A549 (cell line): ENCODE measurements at regions not wholly inside any gene's neighbourhood (a gene's known extent, or its start where the extent isn't known, plus 50 kb on each side); places are given as distances from the start of the nearest gene placed in this dataset.
"Not testable (repeated sequence)": the region's sequence is repeated elsewhere in the genome, so short reads cannot be mapped to it uniquely, and the experiment has no call there.

Experiments used
- ATAC-seq, 2 experiments: fragments of 200-7000 bp in 1 of 2; fragments of >200 bp in 1 of 2; cut with Nextera tagmentation in 1 of 2; cut with Tn5 transposase in 1 of 2; 3 replicates each; pipeline versions ENCODE4 v1.8.0 to v1.9.1; 2018 to 2020; ENCODE audit warnings: mild to moderate bottlenecking in 1 of 2, moderate library complexity in 1 of 2
- CTCF ChIA-PET: fragments of 300-600 bp; sonication (Branson Sonifier 250); formaldehyde crosslinking; extraction: SDS; loops from one replicate; lab custom pipeline; 2021; ENCODE audit warnings: antibody characterized with exemption, inconsistent platforms; lab: Yijun Ruan, JAX
- POLR2A ChIA-PET: fragments of 350-600 bp; formaldehyde crosslinking; extraction: SDS; loops from one replicate; lab custom pipeline; 2021; ENCODE audit warnings: antibody characterized with exemption, inconsistent platforms; lab: Yijun Ruan, JAX
- DNase-seq, 2 experiments: peaks; one replicate each; pipeline versions ENCODE4 v3.0.0 to v3.0.0-alpha.2; 2011 to 2016; ENCODE audit warnings: low read depth in 1 of 2, low spot score in 1 of 2
- FAIRE-seq: peaks from 2 replicates; lab custom pipeline; 2011; peaks lifted over from hg19 to GRCh38; lab: Jason Lieb, UNC
- H3K27ac ChIP-seq, 2 experiments: fragments of >200 bp; sonication (Bioruptor Twin); formaldehyde crosslinking; 3 replicates each; pipeline ENCODE4 v1.5.1; 2016 to 2017
- H3K4me1 ChIP-seq: fragments of >200 bp; sonication (Bioruptor Twin); formaldehyde crosslinking; 3 replicates; pipeline ENCODE4 v1.6.1; 2016
- H3K4me2 ChIP-seq: fragments of >200 bp; sonication (Bioruptor Twin); formaldehyde crosslinking; 3 replicates; pipeline ENCODE4 v1.6.1; 2016
- H3K4me3 ChIP-seq: fragments of >200 bp; sonication (Bioruptor Twin); formaldehyde crosslinking; 3 replicates; pipeline ENCODE4 v1.5.1; 2016
- H3K9me3 ChIP-seq: fragments of >200 bp; sonication (Bioruptor Twin); formaldehyde crosslinking; 3 replicates; pipeline ENCODE4 v1.6.1; 2016
- BCL3 ChIP-seq: fragments of >200 bp; sonication (Bioruptor Twin); formaldehyde crosslinking; IDR thresholded peaks from 3 replicates; pipeline ENCODE4 v1.6.1; 2016
- BHLHE40 ChIP-seq: IDR thresholded peaks from 2 replicates; pipeline ENCODE4 v1.6.1; 2012; ENCODE audit warnings: low read depth, low read length, inconsistent platforms
- CBX8 ChIP-seq: fragments of 200-600 bp; sonication (generic); IDR thresholded peaks from 2 replicates; pipeline ENCODE4 v1.6.1; 2016
- CHD4 ChIP-seq: fragments of 200-600 bp; sonication (generic); IDR thresholded peaks from 2 replicates; pipeline ENCODE4 v1.6.1; 2016; ENCODE audit warnings: antibody characterized with exemption, mild to moderate bottlenecking, borderline replicate concordance
- EHMT2 ChIP-seq: fragments of 200-600 bp; sonication (generic); IDR thresholded peaks from 2 replicates; pipeline ENCODE4 v1.6.1; 2016; ENCODE audit warnings: antibody characterized with exemption, low read depth, mild to moderate bottlenecking, moderate library complexity
- ELK1 ChIP-seq: fragments of 150-350 bp; IDR thresholded peaks from 2 replicates; pipeline ENCODE4 v1.6.1; 2014; ENCODE audit warnings: low read depth, mild to moderate bottlenecking, low read length
- FOSL2 ChIP-seq, 2 experiments: fragments of 450-650 bp in 1 of 2; fragments of >200 bp in 1 of 2; sonication (Bioruptor Twin) in 1 of 2; formaldehyde crosslinking; IDR thresholded peaks; 2 replicates each; pipeline versions ENCODE4 v1.5.0 to v1.6.1; 2016 to 2020; ENCODE audit warnings: mild to moderate bottlenecking in 1 of 2, moderate library complexity in 1 of 2
- FOXS1 ChIP-seq: fragments of 250-450 bp; sonication (Bioruptor Pico); IDR thresholded peaks from 2 replicates; pipeline ENCODE4 v1.5.0; 2020; ENCODE audit warnings: mild to moderate bottlenecking, moderate library complexity
- MAFK ChIP-seq: fragments of 450-650 bp; IDR thresholded peaks from 2 replicates; pipeline ENCODE4 v1.6.1; 2014; ENCODE audit not compliant: partially characterized antibody
- MAX ChIP-seq: IDR thresholded peaks from 2 replicates; pipeline ENCODE4 v1.6.1; 2012
- MAZ ChIP-seq: fragments of 150-350 bp; IDR thresholded peaks from 2 replicates; pipeline ENCODE4 v1.6.1; 2014; ENCODE audit warnings: antibody characterized with exemption, low read depth, low read length, borderline replicate concordance
- MYC ChIP-seq: IDR thresholded peaks from 2 replicates; pipeline ENCODE4 v1.6.1; 2012; ENCODE audit warnings: mild to moderate bottlenecking, inconsistent platforms, low read length, improper control_type of control experiment, borderline replicate concordance
- NR3C1 ChIP-seq: fragments of >200 bp; sonication (Bioruptor Twin); formaldehyde crosslinking; IDR thresholded peaks from 3 replicates; pipeline ENCODE4 v1.6.1; 2017
- POLR2AphosphoS2 ChIP-seq: conservative IDR thresholded peaks from 2 replicates; pipeline ENCODE4 v1.6.1; 2012; ENCODE audit warnings: low read length, improper control_type of control experiment, inconsistent platforms
- RNF2 ChIP-seq: fragments of 200-600 bp; sonication (generic); IDR thresholded peaks from 2 replicates; pipeline ENCODE4 v1.6.1; 2016; ENCODE audit warnings: low read depth, mild to moderate bottlenecking, antibody characterized with exemption, moderate library complexity, borderline replicate concordance
- TP53 ChIP-seq: fragments of 250-450 bp; sonication (Bioruptor Pico); IDR thresholded peaks from 2 replicates; pipeline ENCODE4 v1.5.0; 2021; ENCODE audit warnings: mild to moderate bottlenecking, moderate library complexity
- ZSCAN20 ChIP-seq: fragments of 250-450 bp; sonication (Bioruptor Pico); IDR thresholded peaks from 2 replicates; pipeline ENCODE4 v1.8.0; 2022; ENCODE audit warnings: mild to moderate bottlenecking, moderate library complexity
- WGBS: methylation state at CpG from one replicate; pipeline ENCODE4 v1.1.6; 2017; ENCODE audit errors: missing lambda C conversion rate; 5-methylcytosine and 5-hydroxymethylcytosine counted together
- TF ChIP-seq, protein P1 (sequence below): fragments of 250-450 bp; sonication (Bioruptor Pico); IDR thresholded peaks from 2 replicates; pipeline ENCODE4 v1.5.0; 2020; ENCODE audit warnings: low read depth, mild to moderate bottlenecking, moderate library complexity

DNA sequence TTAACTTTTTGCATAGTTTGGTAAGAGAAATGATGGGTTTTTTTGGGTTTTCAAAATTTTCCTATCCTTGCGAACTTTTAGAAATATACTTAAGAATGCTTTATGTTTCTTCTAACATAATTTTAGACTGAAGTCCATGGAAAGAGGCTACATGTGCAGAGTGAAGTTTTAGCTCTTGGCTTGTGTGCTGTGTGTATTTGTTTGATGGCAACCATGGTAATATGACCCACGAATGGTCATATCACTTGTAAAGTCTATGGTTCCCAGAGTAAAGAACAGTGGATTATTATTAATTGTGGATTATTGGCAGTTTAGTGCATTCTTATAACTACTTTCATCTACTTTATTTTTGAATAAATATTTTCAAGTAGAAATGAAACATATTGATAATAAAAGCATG lies 124.0 kb upstream of the GOLGA6L4 start:
- Histone ChIP-seq H3K4me2 (no peak overlapping the region), H3K4me1 (no peaks in the 10 kb centered on the region), H3K9me3 (no peaks in the 10 kb centered on the region), H3K4me3 (no peak overlapping the region), H3K27ac (no peak overlapping the region)
- peak; percentile 65 for FAIRE-seq
- ChIA-PET CTCF (no interaction called here), POLR2A (no interaction called here)
- no peak for ATAC-seq
- 61% methylated on average over 2 of the region's 2 CpGs for WGBS
- no peak for DNase-seq
- TF ChIP-seq POLR2AphosphoS2 = no peak
- no peak for TF ChIP-seq FOXS1 (CRISPR knock-in tag)
- no peak for TF ChIP-seq RNF2
- TF ChIP-seq ZSCAN20 (CRISPR knock-in tag) = no peak
- no peak for TF ChIP-seq NR3C1

DNA sequence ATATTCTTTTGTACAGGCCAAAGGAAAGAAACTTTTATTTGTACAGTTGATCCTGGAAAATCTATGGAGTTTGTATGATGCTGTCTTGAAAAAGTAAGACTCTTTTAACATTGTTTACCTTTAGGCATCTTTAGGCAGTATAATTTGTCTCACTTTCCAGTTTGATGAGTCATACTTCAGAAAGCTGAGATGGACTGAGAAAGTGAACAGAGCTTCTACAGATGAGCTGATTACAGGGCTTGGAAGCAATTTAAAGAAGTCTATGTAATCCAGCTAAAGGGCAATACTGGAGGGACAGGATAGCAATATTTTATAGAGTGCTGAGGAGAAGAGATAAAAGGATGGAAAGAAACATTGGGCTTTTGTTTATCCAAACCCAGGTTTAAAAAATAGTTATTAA lies 123.5 kb upstream of the GOLGA6L4 start:
- TF ChIP-seq NR3C1 = no peak
- no peak for TF ChIP-seq FOSL2 (IDR thresholded peaks at IDR 0.05)
- TF ChIP-seq FOSL2 (CRISPR knock-in tag; IDR thresholded peaks at IDR 0.05) = peak; percentile 69
- Histone ChIP-seq H3K4me2 (no peak overlapping the region), H3K4me1 (no peaks in the 10 kb centered on the region), H3K9me3 (no peaks in the 10 kb centered on the region), H3K4me3 (no peak overlapping the region), H3K27ac (no peak overlapping the region)
- ATAC-seq = no peak
- ChIA-PET CTCF (interaction anchor here (0.6 kb wide), 1 partner anchor 18 kb away, joined by 3 read pairs; no protein-coding TSS in a partner anchor), POLR2A (no interaction called here)
- no peak for DNase-seq
- peak; percentile 49 for FAIRE-seq

- TF ChIP-seq MAX (no peak), MYC (no peak), ELK1 (no peak), MAZ (no peak), POLR2AphosphoS2 (no peak), BHLHE40 (no peak), EHMT2 (no peak), CHD4 (no peak), CBX8 (no peak), BCL3 (no peak), FOSL2 (IDR thresholded peaks at IDR 0.05) (no peak), FOSL2 (CRISPR knock-in tag; IDR thresholded peaks at IDR 0.05) (no peak), FOXS1 (CRISPR knock-in tag) (no peak), MAFK (no peak), TP53 (CRISPR knock-in tag) (no peak)
- TF ChIP-seq, protein P1, sequence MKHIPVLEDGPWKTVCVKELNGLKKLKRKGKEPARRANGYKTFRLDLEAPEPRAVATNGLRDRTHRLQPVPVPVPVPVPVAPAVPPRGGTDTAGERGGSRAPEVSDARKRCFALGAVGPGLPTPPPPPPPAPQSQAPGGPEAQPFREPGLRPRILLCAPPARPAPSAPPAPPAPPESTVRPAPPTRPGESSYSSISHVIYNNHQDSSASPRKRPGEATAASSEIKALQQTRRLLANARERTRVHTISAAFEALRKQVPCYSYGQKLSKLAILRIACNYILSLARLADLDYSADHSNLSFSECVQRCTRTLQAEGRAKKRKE (CRISPR knock-in tag) = no peak
- TF ChIP-seq, all 56 proteins: peak for 0
- ATAC-seq (no peak), FAIRE-seq (no peak), DNase-seq (no peak)
- Histone ChIP-seq H3K4me3 (no peak overlapping the region), H3K4me2 (no peak overlapping the region), H3K9me3 (no peaks in the 10 kb centered on the region), H3K4me1 (no peaks in the 10 kb centered on the region), H3K27ac (no peak overlapping the region)
- 34% methylated on average over 5 of the region's 5 CpGs for WGBS
- POLR2A ChIA-PET = no interaction called here
- CTCF ChIA-PET = no interaction called here
Measured at GRCh38 chr15:84113919-84114318, 121.7 kb upstream of the GOLGA6L4 start.

DNA sequence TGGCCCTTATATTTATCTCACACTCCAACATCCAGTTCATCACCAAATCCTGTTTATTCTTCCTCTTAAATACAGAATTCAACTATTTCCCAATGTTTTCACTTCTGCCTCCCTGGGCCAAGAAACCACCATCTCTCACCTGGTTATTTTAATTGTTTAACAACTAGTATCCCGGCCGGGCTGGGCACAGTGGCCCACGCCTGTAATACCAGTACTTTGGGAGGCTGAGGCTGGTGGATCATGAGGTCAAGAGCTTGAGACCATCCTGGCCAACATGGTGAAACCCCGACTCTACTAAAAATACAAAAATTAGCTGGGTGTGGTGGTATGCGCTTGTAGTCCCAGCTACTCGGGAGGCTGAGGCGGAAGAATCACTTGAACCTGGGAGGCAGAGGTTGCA lies 120.9 kb upstream of the GOLGA6L4 start:
- H3K4me1 ChIP-seq, H3K4me2 ChIP-seq, POLR2A ChIA-PET, H3K4me3 ChIP-seq, ATAC-seq, CTCF ChIA-PET, H3K9me3 ChIP-seq, FAIRE-seq, DNase-seq, H3K27ac ChIP-seq: not testable (repeated sequence)
- 56% methylated on average over 7 of the region's 7 CpGs for WGBS
